Skin epidermis (tissue), 12 donors: ENCODE measurements at regions not wholly inside any gene's neighbourhood (a gene's known extent, or its start where the extent isn't known, plus 50 kb on each side); places are given as distances from the start of the nearest gene placed in this dataset.
"Not testable (repeated sequence)": the region's sequence is repeated elsewhere in the genome, so short reads cannot be mapped to it uniquely, and the experiment has no call there.

ENCODE experiments used
- H3K27ac ChIP-seq, 21 experiments: fragments of 200-600 bp; sonication (generic) in 11 of 21; one replicate each; pipeline ENCODE4 v1.5.0; 2020; ENCODE audit warnings: mild to moderate bottlenecking in 3 of 21, inconsistent platforms in 2 of 21, moderate library complexity in 2 of 21
- H3K4me3 ChIP-seq, 7 experiments: fragments of 200-600 bp; sonication (generic) in 2 of 7; one replicate each; pipeline ENCODE4 v1.5.0; 2020; ENCODE audit warnings: inconsistent platforms in 2 of 7, mild to moderate bottlenecking in 2 of 7, moderate library complexity in 1 of 7

DNA sequence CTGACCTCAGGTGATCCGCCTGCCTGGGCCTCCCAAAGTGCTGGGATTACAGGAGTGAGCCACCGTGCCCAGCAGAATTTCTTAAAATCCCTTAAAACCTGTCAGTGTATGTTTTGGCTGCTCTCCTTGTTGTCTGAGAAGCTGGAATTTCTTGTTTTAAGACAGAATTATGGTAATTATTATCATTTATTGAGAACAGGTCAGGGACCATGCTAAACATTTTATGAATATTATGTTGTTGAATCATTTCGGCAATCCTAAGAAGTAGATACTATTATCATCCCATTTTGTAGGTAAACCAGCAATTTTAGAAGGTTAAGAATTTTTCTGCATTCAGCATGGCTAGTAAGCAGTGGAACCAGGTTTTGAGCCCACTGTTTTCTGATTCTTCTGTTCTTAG, 86.1 kb upstream of the AKIRIN2 start:
- Histone ChIP-seq H3K27ac (no peak overlapping the region), H3K4me3 (no peak overlapping the region)

DNA sequence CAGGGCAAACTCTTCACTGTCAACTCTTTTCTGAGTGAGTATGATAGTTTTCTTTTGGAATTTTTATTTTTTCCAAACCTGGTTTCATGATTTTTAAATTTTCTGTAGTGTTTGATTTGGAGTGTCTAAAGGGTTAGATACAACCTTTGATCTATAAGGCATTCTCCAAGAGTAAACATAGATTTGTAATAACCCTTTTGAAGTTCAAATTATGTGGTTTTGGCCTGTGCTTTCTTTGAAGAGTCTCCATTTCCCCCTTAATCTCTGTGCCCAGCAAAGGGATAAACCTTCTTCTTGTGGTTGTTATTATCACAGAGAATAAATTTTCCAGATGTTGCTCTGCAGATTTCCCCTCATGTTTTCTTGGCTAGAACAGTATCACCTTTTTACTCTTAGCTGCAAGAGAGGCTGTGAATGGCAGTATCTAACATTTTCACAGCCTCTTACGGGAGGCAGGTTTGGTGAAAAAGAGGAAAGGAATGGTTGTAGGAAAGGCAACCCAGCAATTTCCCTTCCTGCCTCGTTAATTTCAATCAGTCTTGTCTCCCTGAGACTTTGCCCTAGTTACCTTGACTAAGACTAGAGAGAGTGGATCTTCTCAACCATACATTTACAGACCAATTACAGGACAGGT, 83.3 kb upstream of the AKIRIN2 start:
- H3K27ac ChIP-seq = no peak overlapping the region
- H3K4me3 ChIP-seq = no peak overlapping the region

DNA sequence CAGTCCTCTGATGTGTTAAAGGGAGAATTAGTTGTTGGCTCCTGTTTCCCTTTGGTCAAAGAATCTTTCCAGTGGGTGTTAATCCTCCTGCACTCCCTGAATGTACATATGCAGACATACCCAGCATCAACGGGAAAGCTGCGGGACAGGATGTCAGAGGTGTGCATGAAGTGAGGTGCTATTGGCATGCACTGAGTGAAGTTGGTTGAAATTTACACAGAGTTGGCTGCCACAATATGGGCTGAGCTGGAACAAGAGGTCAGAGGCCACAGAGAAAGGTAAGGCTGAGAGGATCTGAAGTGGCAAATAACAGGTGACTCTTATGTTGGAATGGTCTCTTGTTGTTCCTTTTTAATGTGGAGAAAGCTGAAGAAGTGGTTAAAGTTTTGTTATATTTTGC, 82.7 kb upstream of the AKIRIN2 start:
- Histone ChIP-seq H3K27ac (no peak overlapping the region), H3K4me3 (no peak overlapping the region)

DNA sequence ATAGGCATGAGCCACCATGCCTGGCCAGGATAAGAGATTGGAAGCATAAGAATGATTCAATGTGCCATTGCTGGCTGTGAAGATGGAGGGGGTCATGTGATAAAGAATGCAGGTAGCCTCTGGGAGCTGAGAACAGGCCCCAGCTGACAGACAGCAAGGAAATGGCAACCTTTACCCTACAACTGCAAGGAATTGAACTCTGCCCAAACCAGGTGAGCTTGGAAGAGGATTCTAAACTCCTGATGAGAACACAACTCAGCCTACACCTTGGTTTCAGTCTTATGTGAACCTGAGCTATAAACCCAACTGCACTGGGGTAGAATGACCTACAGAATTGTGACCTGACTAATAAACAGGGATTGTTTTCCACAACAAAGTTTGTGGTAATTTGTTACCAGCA, 82.0 kb upstream of the AKIRIN2 start:
- no peak overlapping the region for H3K27ac ChIP-seq

DNA sequence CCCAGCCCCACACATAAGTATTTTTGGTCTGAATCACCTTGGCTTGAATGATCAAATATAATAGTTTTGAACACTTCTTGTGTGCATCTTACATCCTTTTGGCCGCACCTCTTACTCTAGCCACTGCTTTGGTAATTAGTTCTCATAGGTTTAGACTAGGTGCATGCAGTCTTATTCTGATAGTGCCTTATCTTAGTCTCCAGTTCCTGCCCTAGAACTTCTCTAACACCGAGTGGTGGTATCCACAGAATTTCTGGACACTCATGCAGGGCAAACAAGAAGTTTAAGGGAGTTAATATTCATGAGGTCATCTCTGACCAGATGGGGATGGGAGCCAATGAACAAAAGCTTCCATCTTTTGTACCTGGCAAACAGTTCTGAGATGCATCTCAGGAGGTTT, 77.5 kb upstream of the AKIRIN2 start:
- Histone ChIP-seq H3K4me3 (no peak overlapping the region), H3K27ac (no peak overlapping the region)

More for the DNA sequence above, 82.0 kb upstream of the AKIRIN2 start:
- no peak overlapping the region for H3K4me3 ChIP-seq

DNA sequence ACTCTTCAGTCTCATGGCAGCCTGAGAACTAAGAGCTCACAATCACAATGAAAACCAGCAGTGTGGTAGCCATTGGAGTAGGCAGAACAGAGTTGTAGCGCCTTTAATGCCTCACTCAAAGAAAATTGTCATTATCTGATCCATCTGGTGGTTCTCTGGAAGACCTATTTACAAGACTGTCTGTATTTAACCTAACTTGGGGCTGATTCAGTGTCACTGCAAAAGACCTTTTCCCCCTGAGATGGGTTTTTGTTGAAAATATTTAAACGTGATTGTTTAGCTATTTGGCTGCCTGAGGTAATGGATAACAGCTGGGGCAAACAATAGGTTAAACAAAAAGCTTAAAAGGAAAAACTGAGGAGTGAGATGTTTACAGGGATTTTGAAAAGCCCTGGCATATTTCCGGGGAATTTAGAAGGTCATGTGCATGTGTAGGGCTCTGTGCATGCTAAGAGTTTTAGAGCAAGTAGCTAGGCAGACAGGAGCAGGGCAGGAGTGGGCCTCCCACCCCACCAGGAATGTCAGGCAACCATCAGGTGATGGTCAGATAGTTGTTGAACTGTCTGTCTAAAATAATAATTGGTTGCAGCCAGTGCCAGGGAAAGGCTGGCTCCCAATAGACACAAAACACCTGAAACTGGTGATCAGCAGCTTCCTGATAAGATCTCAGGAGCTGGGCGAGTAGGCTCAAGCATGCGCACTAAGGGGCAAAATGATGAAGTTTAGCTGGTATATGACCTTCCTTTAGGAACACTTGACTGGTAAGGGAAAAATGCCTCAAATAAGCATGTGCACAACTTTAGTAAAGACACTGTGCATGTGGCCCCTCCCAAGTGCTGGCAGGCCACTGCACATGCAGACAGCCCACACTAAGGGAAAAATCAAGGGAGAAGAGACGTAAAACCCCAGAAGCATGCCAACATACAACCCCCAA, 70.8 kb upstream of the AKIRIN2 start:
- no peak overlapping the region for H3K4me3 ChIP-seq
- no peak overlapping the region for H3K27ac ChIP-seq

DNA sequence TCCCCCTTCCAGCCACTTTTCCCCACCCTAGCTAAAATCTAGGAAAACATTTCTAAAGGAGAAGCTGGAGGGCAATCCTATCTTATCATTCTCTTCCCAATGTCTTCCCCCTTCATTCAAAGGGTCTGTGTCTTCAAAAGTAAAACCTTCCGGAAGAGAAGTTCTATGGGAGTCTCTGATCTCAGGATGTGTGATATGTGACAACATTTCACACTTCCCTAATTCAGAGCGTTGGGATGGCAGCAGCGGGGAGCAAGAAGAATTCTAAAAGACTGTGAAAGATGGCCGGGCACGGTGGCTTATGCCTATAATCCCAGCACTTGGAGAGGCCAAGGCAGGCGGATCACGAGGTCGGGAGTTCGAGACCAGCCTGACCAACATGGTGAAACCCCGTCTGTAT, 65.4 kb upstream of the AKIRIN2 start:
- no peak overlapping the region for H3K4me3 ChIP-seq
- no peak overlapping the region for H3K27ac ChIP-seq

DNA sequence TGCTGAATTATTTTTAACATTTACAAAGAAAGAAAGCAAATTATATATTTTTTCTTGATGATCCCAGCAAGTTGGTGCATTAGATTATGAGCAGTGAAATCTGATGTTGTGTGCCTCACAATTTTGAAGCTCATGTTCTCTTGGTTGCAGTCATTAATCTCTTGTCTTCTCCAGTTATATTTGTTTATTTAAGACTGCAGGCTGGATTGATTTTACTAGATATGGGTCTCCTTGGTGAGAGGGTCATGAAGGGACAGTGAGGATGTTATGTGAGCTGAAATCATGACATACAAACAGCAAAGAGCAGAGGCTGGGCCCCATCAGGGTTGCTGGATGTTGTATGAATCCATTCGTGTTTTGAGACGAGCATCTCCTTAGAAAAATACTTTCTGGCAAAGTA, 64.2 kb upstream of the AKIRIN2 start:
- Histone ChIP-seq H3K4me3 (no peak overlapping the region), H3K27ac (no peak overlapping the region)

DNA sequence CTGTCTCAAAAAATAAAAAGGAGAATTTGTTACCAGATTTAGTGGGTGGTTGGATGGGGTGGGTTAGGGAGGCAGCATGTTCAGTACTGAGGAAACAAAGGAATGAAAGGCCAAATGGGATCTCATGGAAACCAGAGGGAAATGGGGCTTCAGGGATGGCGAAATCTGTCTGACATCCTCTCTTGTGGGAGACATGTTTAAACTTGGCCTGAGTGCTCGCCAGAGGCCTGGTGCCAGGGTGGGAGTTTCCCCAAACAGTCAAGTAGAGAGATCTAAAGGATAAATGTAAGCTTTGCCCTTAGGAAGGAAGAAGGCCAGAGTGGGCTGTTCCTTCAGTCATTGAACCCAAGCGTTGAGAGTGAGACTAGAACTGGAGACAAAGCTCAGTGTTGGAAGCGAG, 61.9 kb upstream of the AKIRIN2 start:
- Histone ChIP-seq H3K27ac (no peak overlapping the region), H3K4me3 (no peak overlapping the region)

DNA sequence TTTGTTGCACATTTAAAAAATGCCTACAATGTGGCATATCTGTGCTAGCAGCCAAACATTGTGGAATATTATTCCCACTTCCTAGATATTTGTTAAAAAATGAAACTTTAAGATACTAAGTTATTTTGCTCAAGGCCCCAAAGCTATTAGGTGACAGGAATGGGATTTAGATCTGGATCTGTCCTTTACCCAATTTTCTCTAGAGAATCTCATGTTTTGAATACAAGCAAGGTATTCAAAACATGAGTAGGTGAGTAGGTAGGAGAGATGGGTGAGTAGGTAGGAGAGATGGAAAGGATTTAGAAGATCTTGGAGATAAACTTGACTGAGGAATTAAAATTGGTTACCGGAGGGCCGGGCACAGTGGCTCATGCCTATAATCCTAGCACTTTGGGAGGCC, 61.2 kb upstream of the AKIRIN2 start:
- Histone ChIP-seq H3K27ac (no peak overlapping the region), H3K4me3 (no peak overlapping the region)

DNA sequence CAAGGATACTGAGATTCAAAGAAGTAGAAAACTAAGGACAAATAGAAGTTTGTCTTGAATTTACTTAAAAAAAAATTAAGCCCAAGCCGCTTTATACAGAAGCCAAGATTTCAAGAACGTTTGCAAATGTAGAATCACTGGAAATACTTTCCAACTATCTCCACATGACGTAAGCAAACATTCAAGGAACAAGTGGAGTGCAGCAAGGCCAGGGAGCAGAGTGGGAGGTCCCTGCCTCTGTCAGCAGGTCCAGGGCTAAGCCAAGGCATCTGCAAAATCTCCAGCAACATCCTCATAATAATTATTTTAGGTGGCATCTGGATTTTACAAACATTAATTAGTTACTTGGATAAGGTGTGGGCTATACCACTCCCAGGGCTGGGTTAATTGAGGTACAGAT, 60.1 kb upstream of the AKIRIN2 start:
- H3K27ac ChIP-seq = no peak overlapping the region
- no peak overlapping the region for H3K4me3 ChIP-seq

DNA sequence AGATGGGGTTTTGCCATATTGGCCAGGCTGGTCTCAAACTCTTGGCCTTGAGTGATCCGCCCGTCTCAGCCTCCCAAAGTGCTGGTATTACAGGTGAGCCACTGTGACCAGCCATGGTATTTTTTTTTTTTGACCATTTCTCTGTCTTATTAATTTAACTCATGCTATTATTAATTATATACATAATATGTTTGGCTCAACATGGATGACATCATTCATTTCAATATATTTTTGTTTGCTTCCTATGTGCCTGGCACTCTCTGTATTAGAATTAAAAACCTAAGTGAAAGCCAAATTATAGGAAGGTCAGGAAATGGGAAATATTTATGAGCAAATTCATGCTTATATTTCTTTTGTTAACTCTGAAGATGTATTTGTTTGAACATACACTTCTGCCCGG, 55.8 kb upstream of the AKIRIN2 start:
- peak overlapping the region in 1 of 21 experiments; percentile 56 for H3K27ac ChIP-seq

DNA sequence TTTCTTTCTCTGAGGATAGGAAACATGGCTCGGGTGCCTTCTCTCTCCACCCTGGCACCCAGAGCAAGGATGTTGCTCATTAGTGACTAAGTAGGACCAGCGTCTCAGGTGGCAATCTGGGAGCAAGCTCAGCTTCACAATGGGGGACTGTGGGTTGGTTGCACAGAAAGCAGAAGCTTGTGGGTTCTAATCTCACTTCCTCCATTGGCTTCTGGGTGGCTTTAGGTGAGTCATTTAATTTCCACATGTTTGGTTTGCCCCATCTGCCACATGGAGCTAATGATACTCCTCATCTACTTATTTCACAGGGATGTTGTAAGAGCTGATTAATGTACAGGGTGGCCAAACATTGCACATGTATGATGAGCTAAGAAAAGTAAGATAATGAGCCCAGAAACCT, 54.8 kb upstream of the AKIRIN2 start:
- peak overlapping the region in 9 of 21 experiments; percentile 5 to 56 (median 26) for H3K27ac ChIP-seq
- no peak overlapping the region for H3K4me3 ChIP-seq

More for the DNA sequence above, 55.8 kb upstream of the AKIRIN2 start:
- no peak overlapping the region for H3K4me3 ChIP-seq

DNA sequence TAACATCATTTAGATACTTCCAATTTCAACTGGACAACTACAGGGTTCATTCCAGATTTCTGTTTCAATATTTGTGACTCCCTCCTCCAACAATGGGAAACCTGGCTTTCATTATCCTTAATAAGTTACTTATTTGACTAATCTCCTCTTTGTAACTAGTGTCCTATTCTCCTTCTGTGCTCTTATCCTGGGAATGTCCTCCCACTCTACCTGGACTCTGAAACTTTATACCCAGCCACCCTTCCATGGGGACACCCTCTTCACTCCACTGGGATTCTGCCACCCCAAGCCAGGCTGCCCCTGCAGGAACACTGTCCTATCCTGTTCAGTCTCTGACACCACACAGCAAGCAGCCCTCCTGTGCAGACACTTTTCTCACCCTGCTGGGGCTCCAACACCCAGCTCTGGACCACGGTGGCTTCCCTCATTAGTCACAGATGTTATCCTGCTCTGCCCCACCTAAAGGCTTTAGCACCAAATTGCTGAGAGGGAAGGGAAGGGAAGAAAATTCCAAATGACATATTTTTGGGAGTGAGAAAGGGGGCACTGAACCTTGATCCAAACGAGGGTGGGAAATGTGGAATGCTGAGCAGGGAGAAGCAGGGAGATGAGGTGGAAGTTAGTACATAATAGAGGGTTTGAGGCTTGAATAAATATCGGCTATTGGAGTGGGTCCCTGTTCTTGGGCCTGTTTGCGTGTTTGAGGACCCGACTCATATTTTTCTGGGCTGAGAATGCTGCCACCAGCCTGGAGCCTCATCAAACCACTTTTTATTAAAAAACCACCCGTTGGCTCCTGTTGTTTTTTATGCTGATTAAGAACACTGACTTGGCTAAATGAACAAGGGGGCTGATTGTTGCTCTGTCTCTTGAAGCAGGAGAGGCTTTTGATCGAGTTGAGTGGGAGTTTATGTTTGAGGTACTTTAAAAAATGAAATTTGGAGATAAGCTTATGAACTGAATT, 54.0 kb upstream of the AKIRIN2 start:
- no peak overlapping the region for H3K4me3 ChIP-seq
- H3K27ac ChIP-seq = peak overlapping the region in 10 of 21 experiments; percentile 5 to 56 (median 22)

DNA sequence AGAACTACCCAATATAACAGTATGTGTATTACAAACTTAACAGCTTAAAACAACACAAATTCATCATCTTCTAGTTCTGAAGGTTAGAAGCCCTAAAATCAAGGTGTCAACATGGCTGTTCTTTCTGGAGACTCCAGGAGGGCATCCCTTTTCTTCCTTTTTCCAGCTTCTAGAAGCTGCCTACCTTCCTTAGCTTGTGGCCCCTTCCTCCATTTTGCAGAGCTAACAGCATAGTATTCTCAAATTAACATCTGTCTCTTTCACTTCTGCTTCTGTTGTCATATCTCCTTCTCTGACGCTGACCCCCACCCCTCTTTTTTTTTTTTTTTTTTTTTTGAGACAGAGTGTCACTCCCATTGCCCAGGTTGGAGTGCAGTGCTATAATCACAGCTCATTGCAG, 52.8 kb upstream of the AKIRIN2 start:
- H3K4me3 ChIP-seq = no peak overlapping the region
- H3K27ac ChIP-seq = no peak overlapping the region

DNA sequence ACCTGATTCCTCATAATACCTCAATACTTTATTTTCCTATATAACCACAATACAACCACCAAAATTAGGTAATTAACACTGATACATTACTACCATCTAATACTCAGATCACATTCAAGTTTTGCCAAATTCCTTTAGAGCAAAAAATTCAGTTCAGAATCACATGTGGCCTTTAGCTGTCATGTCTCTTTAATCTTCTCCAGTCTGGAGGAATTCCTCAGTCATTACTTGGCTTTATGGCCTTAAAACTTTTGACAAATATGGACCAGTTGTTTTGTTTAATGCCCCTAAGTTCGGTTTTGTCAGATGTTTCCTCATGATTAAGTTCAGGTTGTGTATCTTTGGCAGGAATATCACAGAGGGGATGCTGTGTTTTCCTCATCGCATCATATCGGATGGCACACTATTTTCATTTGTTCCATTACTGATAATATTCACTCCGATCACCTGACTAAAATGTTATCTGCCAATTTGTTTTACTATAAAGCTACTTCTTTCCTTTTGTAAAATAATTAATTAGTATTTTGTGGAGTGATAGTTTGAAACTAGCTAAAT, 51.2 kb upstream of the AKIRIN2 start:
- Histone ChIP-seq H3K27ac (no peak overlapping the region), H3K4me3 (no peak overlapping the region)

DNA sequence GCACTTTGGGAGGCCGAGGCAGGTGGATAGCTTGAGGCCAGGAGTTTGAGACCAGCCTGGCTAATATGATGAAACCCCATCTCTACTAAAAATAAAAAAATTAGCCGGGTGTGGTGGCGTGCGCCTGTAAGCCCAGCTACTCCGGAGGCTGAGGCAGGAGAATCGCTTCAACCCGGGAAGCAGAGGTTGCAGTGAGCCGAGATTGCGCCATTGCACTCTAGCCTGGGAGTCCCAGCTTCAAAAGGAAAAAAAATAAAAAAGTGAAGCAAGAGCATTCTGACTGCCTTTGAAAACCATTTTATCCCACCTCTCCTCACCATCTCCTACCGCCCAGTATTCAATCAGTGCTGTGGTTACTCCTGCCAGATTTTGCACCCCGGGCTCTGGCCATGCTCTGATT, 50.5 kb upstream of the AKIRIN2 start:
- not testable (repeated sequence) for H3K4me3 ChIP-seq, H3K27ac ChIP-seq
